ENCODE measurements at regions not wholly inside any gene's neighbourhood (a gene's known extent, or its start where the extent isn't known, plus 50 kb on each side); places are given as distances from the start of the nearest gene placed in this dataset.

GRCh38 chr10:132486539-132487121 is 51.0 kb upstream of the INPP5A start:
- TF ChIP-seq CEBPB (IDR thresholded peaks at IDR 0.05; ENCODE audit: low read depth) (no peak), CTCF (IDR thresholded peaks at IDR 0.05 in 2 of 3, conservative IDR thresholded peaks at IDR 0.05 in 1 of 3; ENCODE audit: borderline replicate concordance in 1 of 3, insufficient read depth in 1 of 3, low read depth in 2 of 3, low read length in 2 of 3) (no peak), EZH2 (IDR thresholded peaks at IDR 0.05) (no peak), POLR2AphosphoS5 (IDR thresholded peaks at IDR 0.05; ENCODE audit: low read depth, low read length) (no peak), EZH2phosphoT487 (IDR thresholded peaks at IDR 0.05; ENCODE audit: borderline replicate concordance) (no peak), CBX3 (IDR thresholded peaks at IDR 0.05; ENCODE audit: low read depth) (no peak)
- TF ChIP-seq, protein P1, sequence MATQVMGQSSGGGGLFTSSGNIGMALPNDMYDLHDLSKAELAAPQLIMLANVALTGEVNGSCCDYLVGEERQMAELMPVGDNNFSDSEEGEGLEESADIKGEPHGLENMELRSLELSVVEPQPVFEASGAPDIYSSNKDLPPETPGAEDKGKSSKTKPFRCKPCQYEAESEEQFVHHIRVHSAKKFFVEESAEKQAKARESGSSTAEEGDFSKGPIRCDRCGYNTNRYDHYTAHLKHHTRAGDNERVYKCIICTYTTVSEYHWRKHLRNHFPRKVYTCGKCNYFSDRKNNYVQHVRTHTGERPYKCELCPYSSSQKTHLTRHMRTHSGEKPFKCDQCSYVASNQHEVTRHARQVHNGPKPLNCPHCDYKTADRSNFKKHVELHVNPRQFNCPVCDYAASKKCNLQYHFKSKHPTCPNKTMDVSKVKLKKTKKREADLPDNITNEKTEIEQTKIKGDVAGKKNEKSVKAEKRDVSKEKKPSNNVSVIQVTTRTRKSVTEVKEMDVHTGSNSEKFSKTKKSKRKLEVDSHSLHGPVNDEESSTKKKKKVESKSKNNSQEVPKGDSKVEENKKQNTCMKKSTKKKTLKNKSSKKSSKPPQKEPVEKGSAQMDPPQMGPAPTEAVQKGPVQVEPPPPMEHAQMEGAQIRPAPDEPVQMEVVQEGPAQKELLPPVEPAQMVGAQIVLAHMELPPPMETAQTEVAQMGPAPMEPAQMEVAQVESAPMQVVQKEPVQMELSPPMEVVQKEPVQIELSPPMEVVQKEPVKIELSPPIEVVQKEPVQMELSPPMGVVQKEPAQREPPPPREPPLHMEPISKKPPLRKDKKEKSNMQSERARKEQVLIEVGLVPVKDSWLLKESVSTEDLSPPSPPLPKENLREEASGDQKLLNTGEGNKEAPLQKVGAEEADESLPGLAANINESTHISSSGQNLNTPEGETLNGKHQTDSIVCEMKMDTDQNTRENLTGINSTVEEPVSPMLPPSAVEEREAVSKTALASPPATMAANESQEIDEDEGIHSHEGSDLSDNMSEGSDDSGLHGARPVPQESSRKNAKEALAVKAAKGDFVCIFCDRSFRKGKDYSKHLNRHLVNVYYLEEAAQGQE (IDR thresholded peaks at IDR 0.05; ENCODE audit: low read depth), result no peak

Measured in HCT116 (cell line).